Cardiac fibroblast (primary cell): ENCODE measurements at regions not wholly inside any gene's neighbourhood (a gene's known extent, or its start where the extent isn't known, plus 50 kb on each side); places are given as distances from the start of the nearest gene placed in this dataset.

Source experiments
- DNase-seq, 2 donors: peaks; one replicate each; pipeline versions ENCODE4 v3.0.0 to v3.0.0-alpha.2; 2010; ENCODE audit warnings: low read depth in 2 of 2
- H3K4me3 ChIP-seq, 2 donors: replicated peaks in 1 of 2; 1 replicate in 1 of 2; 2 replicates in 1 of 2; pipeline ENCODE4 v1.5.1; 2011; ENCODE audit warnings: low read depth in 2 of 2, low read length in 2 of 2, mild to moderate bottlenecking in 2 of 2, moderate library complexity in 1 of 2
- TF ChIP-seq, protein P1 (sequence below): IDR thresholded peaks from one replicate; pipeline ENCODE4 v1.5.1; 2011; ENCODE audit warnings: low read depth, mild to moderate bottlenecking, low read length, inconsistent platforms

DNA sequence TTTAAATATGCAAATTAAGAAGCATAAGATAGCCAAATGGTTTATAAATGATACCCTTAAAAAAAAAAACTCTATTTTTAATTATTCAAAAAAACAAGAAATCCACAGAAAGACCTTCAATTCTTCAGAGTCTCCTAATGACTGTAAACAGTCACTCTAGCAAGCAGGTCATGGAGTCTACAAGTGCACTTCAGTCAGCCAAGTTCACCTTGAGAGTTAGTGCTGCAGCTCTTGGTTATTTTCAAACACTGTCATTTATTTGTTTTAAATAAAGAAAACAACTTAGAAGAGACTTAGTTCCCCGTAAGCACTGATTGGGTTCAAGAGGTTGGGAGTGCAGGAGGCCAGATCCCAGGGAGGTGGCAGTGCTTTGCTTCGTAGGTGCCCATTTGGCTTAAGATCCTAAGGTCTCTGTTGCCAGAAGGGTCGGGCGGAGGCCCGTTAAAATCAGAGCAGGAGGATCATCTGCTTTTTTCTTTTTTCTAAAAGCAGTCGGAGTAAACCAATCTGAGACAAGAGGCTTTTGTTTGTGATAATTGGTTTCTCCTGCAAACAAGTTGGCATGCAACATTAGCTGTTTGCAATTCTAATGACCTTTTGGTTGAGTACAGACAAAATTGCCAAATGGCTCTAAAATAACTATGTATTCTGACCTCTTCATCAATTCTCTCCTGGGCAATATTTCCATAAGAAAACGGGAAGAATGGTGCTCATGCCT, 86.4 kb upstream of the ELMO1 start:
- TF ChIP-seq, protein P1, sequence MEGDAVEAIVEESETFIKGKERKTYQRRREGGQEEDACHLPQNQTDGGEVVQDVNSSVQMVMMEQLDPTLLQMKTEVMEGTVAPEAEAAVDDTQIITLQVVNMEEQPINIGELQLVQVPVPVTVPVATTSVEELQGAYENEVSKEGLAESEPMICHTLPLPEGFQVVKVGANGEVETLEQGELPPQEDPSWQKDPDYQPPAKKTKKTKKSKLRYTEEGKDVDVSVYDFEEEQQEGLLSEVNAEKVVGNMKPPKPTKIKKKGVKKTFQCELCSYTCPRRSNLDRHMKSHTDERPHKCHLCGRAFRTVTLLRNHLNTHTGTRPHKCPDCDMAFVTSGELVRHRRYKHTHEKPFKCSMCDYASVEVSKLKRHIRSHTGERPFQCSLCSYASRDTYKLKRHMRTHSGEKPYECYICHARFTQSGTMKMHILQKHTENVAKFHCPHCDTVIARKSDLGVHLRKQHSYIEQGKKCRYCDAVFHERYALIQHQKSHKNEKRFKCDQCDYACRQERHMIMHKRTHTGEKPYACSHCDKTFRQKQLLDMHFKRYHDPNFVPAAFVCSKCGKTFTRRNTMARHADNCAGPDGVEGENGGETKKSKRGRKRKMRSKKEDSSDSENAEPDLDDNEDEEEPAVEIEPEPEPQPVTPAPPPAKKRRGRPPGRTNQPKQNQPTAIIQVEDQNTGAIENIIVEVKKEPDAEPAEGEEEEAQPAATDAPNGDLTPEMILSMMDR = no peak
- H3K4me3 ChIP-seq = no peak overlapping the region
- no peak for DNase-seq

DNA sequence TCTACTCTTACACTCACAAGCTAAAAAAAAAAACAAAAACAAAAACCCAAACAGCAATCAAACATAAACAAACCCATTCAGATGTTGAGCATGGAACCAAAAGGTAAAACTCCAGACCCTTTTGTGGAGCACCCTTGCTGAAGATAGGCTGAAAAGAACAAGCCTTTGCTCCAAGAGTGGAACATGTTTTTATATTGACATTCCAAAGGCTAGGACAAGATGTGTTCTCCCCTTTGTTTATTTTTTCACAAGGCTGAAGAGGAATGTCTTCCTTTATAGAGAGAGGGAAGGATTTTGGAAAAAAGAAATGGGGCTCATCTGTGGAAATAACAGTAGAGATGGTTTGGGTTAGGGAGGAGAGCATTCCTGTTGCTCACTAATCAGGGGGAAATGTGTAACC, 87.2 kb upstream of the ELMO1 start:
- no peak overlapping the region for H3K4me3 ChIP-seq
- DNase-seq = no peak
- TF ChIP-seq, protein P1 = no peak

DNA sequence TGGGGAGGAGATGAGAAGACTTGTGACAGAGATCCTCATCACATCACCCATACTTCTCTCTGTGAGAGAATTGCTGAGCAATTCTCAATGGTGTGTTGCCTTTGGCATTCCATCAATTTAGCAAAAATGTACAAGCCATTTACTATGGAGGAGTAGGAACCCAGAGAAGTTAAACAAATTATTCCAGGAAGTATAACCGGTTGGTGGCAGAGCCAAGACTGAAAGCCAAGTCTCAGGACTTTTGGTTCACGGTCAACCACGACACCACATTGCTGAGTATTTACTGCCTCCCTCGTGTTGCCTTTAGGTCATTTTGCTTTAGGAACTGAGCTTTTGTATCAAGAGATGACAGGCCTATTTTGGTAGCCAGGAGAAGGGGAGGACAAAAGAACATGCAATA, 88.0 kb upstream of the ELMO1 start:
- DNase-seq = no peak
- no peak overlapping the region for H3K4me3 ChIP-seq
- TF ChIP-seq, protein P1 = no peak

DNA sequence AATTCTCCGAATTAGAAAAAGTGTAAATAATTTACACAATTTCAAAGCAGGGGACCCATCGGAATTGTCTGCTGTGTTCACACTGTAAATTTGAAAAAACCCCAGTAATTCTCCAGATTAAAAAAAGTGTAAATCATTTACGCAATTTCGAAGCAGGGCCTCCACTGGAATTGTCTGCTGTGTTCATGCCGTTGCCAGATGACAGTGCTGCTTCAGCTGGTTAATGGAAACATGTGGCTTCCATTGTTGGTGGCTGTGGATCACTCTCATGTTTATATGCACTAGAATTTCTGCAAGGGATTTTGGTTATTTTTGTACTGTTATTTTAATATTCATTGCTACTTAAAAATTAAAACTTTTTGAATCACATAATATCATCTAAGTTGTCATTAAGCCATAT, 88.8 kb upstream of the ELMO1 start:
- DNase-seq = no peak
- TF ChIP-seq, protein P1 = no peak
- H3K4me3 ChIP-seq = no peak overlapping the region

DNA sequence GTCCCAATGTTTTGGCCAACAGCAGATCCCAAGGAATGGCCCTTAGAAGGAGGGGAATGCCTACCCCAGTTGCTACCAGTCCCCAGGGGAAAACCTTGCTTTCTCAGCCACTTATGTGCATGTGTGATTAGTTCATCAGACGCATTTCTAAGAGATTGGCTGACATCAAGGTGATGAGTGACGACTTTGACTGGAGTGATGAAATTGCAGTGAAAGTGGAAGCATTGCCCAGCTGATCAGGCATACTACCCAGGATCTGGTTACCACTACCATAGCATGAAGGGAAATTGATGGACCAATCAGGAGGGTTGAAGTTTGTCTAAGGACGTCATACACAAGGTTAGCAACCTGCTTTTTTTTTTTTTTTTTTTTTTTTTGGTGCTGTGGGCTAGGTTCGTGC, 90.3 kb upstream of the ELMO1 start:
- no peak for DNase-seq
- TF ChIP-seq, protein P1 = no peak
- H3K4me3 ChIP-seq = no peak overlapping the region

DNA sequence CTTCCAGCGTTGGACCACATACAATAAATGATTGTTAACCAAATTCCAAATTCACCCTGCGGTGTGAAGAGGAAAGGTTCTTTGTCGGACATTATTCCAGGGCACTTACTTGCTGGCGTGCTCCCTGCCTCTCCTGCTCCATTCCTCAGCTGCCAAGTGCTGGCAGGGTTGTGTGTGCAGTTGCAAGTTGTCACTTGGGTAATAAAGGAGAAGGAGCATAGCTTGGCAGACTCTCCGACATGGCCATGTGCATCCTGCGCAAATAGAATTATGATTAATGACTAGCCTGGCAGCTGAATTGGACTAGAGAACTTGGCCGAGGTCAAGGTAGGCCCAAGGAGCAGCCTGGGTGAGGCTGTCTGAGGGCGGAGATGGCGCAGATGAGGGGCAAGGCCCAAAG, 92.3 kb upstream of the ELMO1 start:
- no peak for DNase-seq
- no peak overlapping the region for H3K4me3 ChIP-seq
- TF ChIP-seq, protein P1 = no peak
